ENCODE measurements at regions not wholly inside any gene's neighbourhood (a gene's known extent, or its start where the extent isn't known, plus 50 kb on each side); places are given as distances from the start of the nearest gene placed in this dataset.

GRCh38 chr14:61153431-61153830 lies 127.7 kb downstream of the TMEM30B start:
- H3K4me3 Mint-ChIP-seq (ENCODE audit: unreplicated experiment): no peak overlapping the region
- no peaks in the 10 kb centered on the region for H3K27me3 Mint-ChIP-seq (ENCODE audit: insufficient read depth, unreplicated experiment)
- intact Hi-C loops (cut with micrococcal nuclease): no loop called here
- H3K4me1 Mint-ChIP-seq (ENCODE audit: insufficient read depth, unreplicated experiment): peaks cover 36% of the 10 kb centered on the region
- peak overlapping the region; percentile 78 for H3K27ac Mint-ChIP-seq (ENCODE audit: low read depth, unreplicated experiment)
- H3K9me3 Mint-ChIP-seq (ENCODE audit: unreplicated experiment): no peaks in the 10 kb centered on the region
- ChIA-PET CTCF (no interaction called here), POLR2A (interaction anchor here (1.0 to 1.6 kb wide), 2 partner anchors 7 to 22 kb away, joined by 3 to 4 read pairs; no protein-coding TSS in a partner anchor)
- H3K36me3 Mint-ChIP-seq (ENCODE audit: insufficient read depth, unreplicated experiment): peaks cover 14% of the 10 kb centered on the region
- no TSS peak for BruUV-seq (replicated peaks)
- peak; percentile 28 for DNase-seq (ENCODE audit: unreplicated experiment)
- no peak for TF ChIP-seq CTCF (IDR thresholded peaks at IDR 0.05; ENCODE audit: unreplicated experiment)

- CTCF ChIA-PET: interaction anchor here (0.6 kb wide), 2 partner anchors 43 to 235 kb away, joined by 3 to 5 read pairs; no protein-coding TSS in a partner anchor
Measured at GRCh38 chr14:61152851-61153364, 128.2 kb downstream of the TMEM30B start.

DNA sequence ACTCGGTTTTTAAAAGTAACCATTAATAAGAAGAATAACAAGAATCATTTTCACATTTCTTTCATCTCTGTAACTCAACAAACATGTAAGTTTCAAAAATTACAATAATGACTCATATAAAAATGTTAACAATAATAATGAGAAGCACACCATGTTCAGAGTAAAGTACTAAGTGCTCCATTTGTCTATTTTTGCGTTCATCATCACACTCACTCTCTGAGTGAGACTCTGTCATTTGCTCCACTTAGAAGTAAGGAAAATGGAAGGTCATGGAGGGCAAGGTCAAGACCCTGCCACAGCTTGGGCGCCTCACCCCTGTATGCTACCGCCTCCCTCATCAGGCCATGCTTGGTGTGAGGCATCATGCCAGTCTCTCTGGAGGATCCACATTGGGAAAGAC lies 129.9 kb downstream of the TMEM30B start:
- ChIA-PET CTCF (no interaction called here), POLR2A (no interaction called here)
- H3K4me1 Mint-ChIP-seq (ENCODE audit: insufficient read depth, unreplicated experiment): peaks cover 57% of the 10 kb centered on the region
- no TSS peak for BruUV-seq (replicated peaks)
- peak overlapping the region; percentile 95 for H3K27ac Mint-ChIP-seq (ENCODE audit: low read depth, unreplicated experiment)
- TF ChIP-seq CTCF (IDR thresholded peaks at IDR 0.05; ENCODE audit: unreplicated experiment): no peak
- H3K4me3 Mint-ChIP-seq (ENCODE audit: unreplicated experiment): peak overlapping the region; percentile 12
- peak; percentile 50 for DNase-seq (ENCODE audit: unreplicated experiment)
- no peaks in the 10 kb centered on the region for H3K27me3 Mint-ChIP-seq (ENCODE audit: insufficient read depth, unreplicated experiment)
- H3K9me3 Mint-ChIP-seq (ENCODE audit: unreplicated experiment): no peaks in the 10 kb centered on the region
- peaks cover 14% of the 10 kb centered on the region for H3K36me3 Mint-ChIP-seq (ENCODE audit: insufficient read depth, unreplicated experiment)
- intact Hi-C loops (cut with micrococcal nuclease): no loop called here

More at GRCh38 chr14:61152851-61153364, 128.2 kb downstream of the TMEM30B start:
- BruUV-seq (replicated peaks): no TSS peak
- Mint-ChIP-seq H3K9me3 (ENCODE audit: unreplicated experiment) (no peaks in the 10 kb centered on the region), H3K36me3 (ENCODE audit: insufficient read depth, unreplicated experiment) (peaks cover 14% of the 10 kb centered on the region), H3K4me3 (ENCODE audit: unreplicated experiment) (no peak overlapping the region), H3K4me1 (ENCODE audit: insufficient read depth, unreplicated experiment) (peaks cover 41% of the 10 kb centered on the region), H3K27ac (ENCODE audit: low read depth, unreplicated experiment) (peak overlapping the region; percentile 78), H3K27me3 (ENCODE audit: insufficient read depth, unreplicated experiment) (no peaks in the 10 kb centered on the region)
- DNase-seq (ENCODE audit: unreplicated experiment): peak; percentile 86
- no peak for TF ChIP-seq CTCF (IDR thresholded peaks at IDR 0.05; ENCODE audit: unreplicated experiment)
- intact Hi-C loops (cut with micrococcal nuclease): no loop called here
- POLR2A ChIA-PET: interaction anchor here (1.6 kb wide), 1 partner anchor 22 kb away, joined by 3 read pairs; no protein-coding TSS in a partner anchor

- H3K9me3 Mint-ChIP-seq (ENCODE audit: unreplicated experiment): no peaks in the 10 kb centered on the region
- POLR2A ChIA-PET: no interaction called here
- H3K27ac Mint-ChIP-seq (ENCODE audit: low read depth, unreplicated experiment): peak overlapping the region; percentile 95
- peaks cover 14% of the 10 kb centered on the region for H3K36me3 Mint-ChIP-seq (ENCODE audit: insufficient read depth, unreplicated experiment)
- intact Hi-C loops (cut with micrococcal nuclease): no loop called here
- no peak for TF ChIP-seq CTCF (IDR thresholded peaks at IDR 0.05; ENCODE audit: unreplicated experiment)
- H3K27me3 Mint-ChIP-seq (ENCODE audit: insufficient read depth, unreplicated experiment): no peaks in the 10 kb centered on the region
- H3K4me3 Mint-ChIP-seq (ENCODE audit: unreplicated experiment): no peak overlapping the region
- H3K4me1 Mint-ChIP-seq (ENCODE audit: insufficient read depth, unreplicated experiment): peaks cover 58% of the 10 kb centered on the region
- BruUV-seq (replicated peaks): no TSS peak
- DNase-seq (ENCODE audit: unreplicated experiment): peak; percentile 8
- CTCF ChIA-PET: no interaction called here
Measured at GRCh38 chr14:61150851-61151250, 130.3 kb downstream of the TMEM30B start.

All from MCF 10A (cell line).